GM12872 (cell line): ENCODE measurements at regions not wholly inside any gene's neighbourhood (a gene's known extent, or its start where the extent isn't known, plus 50 kb on each side); places are given as distances from the start of the nearest gene placed in this dataset.

Source experiments
- CTCF ChIP-seq: IDR thresholded peaks from 3 replicates; pipeline ENCODE4 v1.5.1; 2011; ENCODE audit warnings: low read depth, mild to moderate bottlenecking, low read length, moderate library complexity; ENCODE audit not compliant: insufficient read depth

GRCh38 chr11:37394236-37394870 lies 796.3 kb upstream of the RAG2 start:
- TF ChIP-seq CTCF: no peak

- no peak for TF ChIP-seq CTCF
These were observed 793.6 kb upstream of the RAG2 start for GRCh38 chr11:37391615-37392014.

GRCh38 chr11:37390576-37391083 lies 792.6 kb upstream of the RAG2 start:
- no peak for TF ChIP-seq CTCF

GRCh38 chr11:37378958-37379357 lies 780.9 kb upstream of the RAG2 start:
- no peak for TF ChIP-seq CTCF

- no peak for TF ChIP-seq CTCF
These were observed 774.6 kb upstream of the RAG2 start for GRCh38 chr11:37372667-37373066.

GRCh38 chr11:37371346-37371970 lies 773.4 kb upstream of the RAG2 start:
- no peak for TF ChIP-seq CTCF

- TF ChIP-seq CTCF: no peak
These were observed 772.8 kb upstream of the RAG2 start for GRCh38 chr11:37370817-37371216.
